Natural killer cell treated with Interleukin-12 subunit alpha and Interleukin-12 subunit beta and Interleukin-15 and Interleukin-18, amount 100 ng/mL, for 72 hours (primary cell): ENCODE measurements at regions not wholly inside any gene's neighbourhood (a gene's known extent, or its start where the extent isn't known, plus 50 kb on each side); places are given as distances from the start of the nearest gene placed in this dataset.

Experiments
- ATAC-seq, 2 donors: fragments of 150-1000 bp; cut with Tn5 transposase in 1 of 2; sonication (Bioruptor Pico), chemical (Tn5 transposase) in 1 of 2; 2 replicates each; pipeline ENCODE4 v1.10.0; 2021
- DNase-seq: peaks from one replicate; pipeline ENCODE4 v3.0.0; 2022; ENCODE audit warnings: low spot score
- H3K27ac Mint-ChIP-seq, 2 donors: 1 replicate in 1 of 2; 2 replicates in 1 of 2; pipeline ENCODE4 v1.8.0; 2022; ENCODE audit warnings: mixed read lengths in 2 of 2, mild to moderate bottlenecking in 1 of 2, moderate library complexity in 1 of 2
- H3K27me3 Mint-ChIP-seq, 2 donors: 1 replicate in 1 of 2; 2 replicates in 1 of 2; pipeline ENCODE4 v1.8.0; 2022; ENCODE audit warnings: mixed read lengths in 2 of 2
- H3K36me3 Mint-ChIP-seq: one replicate; pipeline ENCODE4 v1.8.0; 2022; ENCODE audit warnings: mixed read lengths
- H3K4me1 Mint-ChIP-seq, 2 donors: 1 replicate in 1 of 2; 2 replicates in 1 of 2; pipeline ENCODE4 v1.8.0; 2022; ENCODE audit warnings: low read depth in 2 of 2, mixed read lengths in 2 of 2, mild to moderate bottlenecking in 1 of 2
- H3K4me3 Mint-ChIP-seq: one replicate; pipeline ENCODE4 v1.8.0; 2022; ENCODE audit warnings: mixed read lengths
- H3K9me3 Mint-ChIP-seq: 2 replicates; pipeline ENCODE4 v1.8.0; 2022; ENCODE audit warnings: mixed read lengths

- H3K4me3 Mint-ChIP-seq = no peak overlapping the region
Observed at GRCh38 chr15:53437366-53437765, 322.1 kb downstream of the WDR72 start.

GRCh38 chr15:53434174-53434678, 325.2 kb downstream of the WDR72 start:
- Mint-ChIP-seq H3K4me1 (no peaks in the 10 kb centered on the region), H3K9me3 (peaks cover 4% of the 10 kb centered on the region), H3K36me3 (no peaks in the 10 kb centered on the region), H3K4me3 (no peak overlapping the region), H3K27me3 (no peaks in the 10 kb centered on the region), H3K27ac (no peak overlapping the region)
- no peak for ATAC-seq
- no peak for DNase-seq

More at GRCh38 chr15:53437366-53437765, 322.1 kb downstream of the WDR72 start:
- ATAC-seq (peak in 1 of 2 donors; percentile 55), DNase-seq (no peak)
- no peaks in the 10 kb centered on the region for H3K36me3 Mint-ChIP-seq
- H3K4me1 Mint-ChIP-seq = no peaks in the 10 kb centered on the region
- no peaks in the 10 kb centered on the region for H3K27me3 Mint-ChIP-seq
- no peak overlapping the region for H3K27ac Mint-ChIP-seq
- no peaks in the 10 kb centered on the region for H3K9me3 Mint-ChIP-seq

GRCh38 chr15:53416219-53416940, 343.1 kb downstream of the WDR72 start:
- ATAC-seq (no peak), DNase-seq (no peak)
- H3K9me3 Mint-ChIP-seq = peaks cover 19% of the 10 kb centered on the region
- H3K4me1 Mint-ChIP-seq = no peaks in the 10 kb centered on the region
- H3K36me3 Mint-ChIP-seq = no peaks in the 10 kb centered on the region
- H3K27me3 Mint-ChIP-seq = no peaks in the 10 kb centered on the region
- no peak overlapping the region for H3K27ac Mint-ChIP-seq
- H3K4me3 Mint-ChIP-seq = no peak overlapping the region

DNA sequence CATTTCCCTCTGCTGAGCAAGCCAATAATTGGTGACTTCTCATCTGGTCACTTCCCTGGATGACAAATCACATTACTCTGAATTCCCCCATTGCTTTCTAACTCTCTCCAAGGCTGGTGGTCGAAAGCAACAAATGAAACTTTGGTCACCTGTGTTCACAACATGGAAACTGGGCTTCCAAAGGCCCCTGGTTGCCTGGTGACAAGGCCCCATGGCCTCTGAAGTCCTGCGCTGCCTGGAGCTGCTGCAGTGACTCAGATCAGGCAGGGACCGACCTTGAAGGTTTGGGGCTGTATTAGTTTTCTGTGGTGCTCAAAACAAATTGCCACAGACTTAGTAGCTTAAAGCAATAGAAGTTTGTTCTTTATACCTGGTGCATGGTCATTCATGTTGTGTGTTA, 345.3 kb downstream of the WDR72 start:
- Mint-ChIP-seq H3K27me3 (no peaks in the 10 kb centered on the region), H3K4me1 (no peaks in the 10 kb centered on the region), H3K36me3 (no peaks in the 10 kb centered on the region), H3K9me3 (peaks cover 18% of the 10 kb centered on the region), H3K27ac (no peak overlapping the region), H3K4me3 (no peak overlapping the region)
- DNase-seq (no peak), ATAC-seq (no peak)

DNA sequence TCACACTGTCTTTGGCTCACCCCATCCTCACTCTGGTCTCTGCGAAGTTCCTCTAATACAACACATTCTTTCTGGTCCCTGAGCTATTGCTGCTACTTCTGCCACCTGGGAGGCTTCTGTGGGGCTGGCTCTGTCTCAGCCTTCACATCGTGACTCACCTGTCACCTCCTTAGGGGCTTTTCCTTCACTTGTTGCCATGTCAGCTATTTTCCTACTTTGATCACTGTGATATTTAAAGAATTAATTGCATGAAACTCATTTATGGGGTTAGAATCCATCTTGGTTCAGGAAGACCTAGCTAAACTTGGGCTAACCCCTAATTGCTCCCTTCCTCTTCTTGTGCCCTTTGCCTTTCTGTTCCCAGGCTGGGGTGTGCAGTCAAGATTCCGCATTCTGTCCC, 346.9 kb downstream of the WDR72 start:
- H3K27me3 Mint-ChIP-seq = no peaks in the 10 kb centered on the region
- no peaks in the 10 kb centered on the region for H3K36me3 Mint-ChIP-seq
- H3K4me1 Mint-ChIP-seq = no peaks in the 10 kb centered on the region
- no peak overlapping the region for H3K27ac Mint-ChIP-seq
- DNase-seq (no peak), ATAC-seq (no peak)
- no peak overlapping the region for H3K4me3 Mint-ChIP-seq
- H3K9me3 Mint-ChIP-seq = peaks cover 12% of the 10 kb centered on the region

GRCh38 chr15:53404930-53405493, 354.5 kb downstream of the WDR72 start:
- ATAC-seq (no peak), DNase-seq (no peak)
- Mint-ChIP-seq H3K4me1 (no peaks in the 10 kb centered on the region), H3K9me3 (peaks cover 4% of the 10 kb centered on the region), H3K27me3 (no peaks in the 10 kb centered on the region), H3K36me3 (no peaks in the 10 kb centered on the region), H3K27ac (no peak overlapping the region), H3K4me3 (no peak overlapping the region)

GRCh38 chr15:53401503-53401902, 358.0 kb downstream of the WDR72 start:
- DNase-seq (no peak), ATAC-seq (no peak)
- Mint-ChIP-seq H3K9me3 (no peaks in the 10 kb centered on the region), H3K4me3 (no peak overlapping the region), H3K36me3 (no peaks in the 10 kb centered on the region), H3K27me3 (no peaks in the 10 kb centered on the region), H3K27ac (no peak overlapping the region), H3K4me1 (no peaks in the 10 kb centered on the region)

- Mint-ChIP-seq H3K27ac (no peak overlapping the region), H3K4me3 (no peak overlapping the region), H3K4me1 (no peaks in the 10 kb centered on the region), H3K27me3 (no peaks in the 10 kb centered on the region), H3K36me3 (no peaks in the 10 kb centered on the region), H3K9me3 (no peaks in the 10 kb centered on the region)
- no peak for ATAC-seq
- DNase-seq = no peak
Observed at GRCh38 chr15:53400986-53401385, 358.5 kb downstream of the WDR72 start.

DNA sequence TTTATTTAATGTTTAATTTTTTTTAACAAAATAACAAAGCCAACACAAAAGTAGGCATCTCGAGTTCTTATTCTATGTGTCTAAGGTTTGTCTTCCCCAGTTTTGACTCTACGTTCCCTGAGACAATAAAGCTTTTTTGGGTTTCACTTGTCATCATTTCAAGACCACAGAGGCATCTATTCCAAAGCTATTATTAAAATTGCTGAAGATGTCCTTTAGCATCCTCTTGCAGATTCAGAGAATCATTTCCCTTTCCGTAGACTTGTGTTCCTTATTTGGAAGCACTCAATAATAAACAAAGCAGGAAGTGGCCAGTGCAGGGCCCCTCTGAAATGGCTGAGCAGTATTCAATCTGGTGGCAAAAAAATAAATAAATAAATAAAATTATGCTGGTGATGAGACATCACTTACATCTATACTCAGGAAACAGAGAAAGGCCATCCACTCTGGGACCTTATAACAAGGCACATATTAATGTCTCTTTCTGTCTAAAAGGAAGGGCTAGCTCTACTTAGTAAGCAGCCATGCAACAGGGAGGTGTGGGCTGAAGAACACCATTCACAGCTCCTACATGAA, 362.3 kb downstream of the WDR72 start:
- no peak for DNase-seq

GRCh38 chr15:53395871-53396270, 363.6 kb downstream of the WDR72 start:
- no peak overlapping the region for H3K4me3 Mint-ChIP-seq
- H3K9me3 Mint-ChIP-seq = no peaks in the 10 kb centered on the region
- H3K4me1 Mint-ChIP-seq = no peaks in the 10 kb centered on the region
- H3K36me3 Mint-ChIP-seq = no peaks in the 10 kb centered on the region
- no peaks in the 10 kb centered on the region for H3K27me3 Mint-ChIP-seq
- ATAC-seq = no peak
- DNase-seq = no peak
- no peak overlapping the region for H3K27ac Mint-ChIP-seq

More for the DNA sequence above, 362.3 kb downstream of the WDR72 start:
- no peak overlapping the region for H3K4me3 Mint-ChIP-seq
- no peaks in the 10 kb centered on the region for H3K4me1 Mint-ChIP-seq
- no peaks in the 10 kb centered on the region for H3K36me3 Mint-ChIP-seq
- H3K27me3 Mint-ChIP-seq = no peaks in the 10 kb centered on the region
- no peak for ATAC-seq
- H3K27ac Mint-ChIP-seq = no peak overlapping the region
- H3K9me3 Mint-ChIP-seq = no peaks in the 10 kb centered on the region

GRCh38 chr15:53390549-53390948, 368.9 kb downstream of the WDR72 start:
- no peaks in the 10 kb centered on the region for H3K36me3 Mint-ChIP-seq

DNA sequence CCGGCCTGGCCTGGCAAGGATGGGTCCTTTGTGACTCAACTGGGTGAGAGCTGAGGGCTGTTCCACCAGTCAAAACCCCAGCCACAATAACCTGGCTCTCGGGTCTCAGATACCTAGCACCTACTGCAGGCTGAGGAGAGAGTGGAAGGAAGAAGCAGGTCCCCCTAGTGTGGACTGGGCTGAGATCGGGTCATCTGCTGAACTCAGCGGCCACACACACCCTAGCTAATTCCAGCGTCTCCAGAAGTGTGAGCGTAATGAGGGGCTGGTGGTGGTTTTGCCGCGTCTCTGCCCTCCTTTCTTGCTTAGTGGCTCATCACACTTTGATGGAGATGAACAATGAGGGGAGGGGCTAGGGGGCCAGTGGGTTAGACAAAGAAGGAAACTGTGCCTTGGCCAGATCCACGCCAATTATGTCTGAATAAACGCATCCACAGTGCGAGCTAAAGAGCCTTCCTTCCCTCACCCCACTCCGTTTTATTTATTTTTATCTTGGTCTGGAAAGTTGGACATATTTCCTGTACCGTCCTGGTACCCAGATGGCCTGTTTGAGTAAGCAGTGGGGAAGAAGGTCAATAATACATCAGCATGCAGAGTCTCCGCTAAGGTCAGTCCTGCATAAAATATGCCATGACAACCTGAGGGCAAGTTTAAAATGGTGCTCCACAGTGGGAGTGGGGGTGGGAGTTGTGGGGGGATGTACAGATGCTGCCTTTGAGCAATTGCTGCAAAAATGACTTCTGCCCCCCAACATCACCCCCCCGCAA, 370.0 kb downstream of the WDR72 start:
- Mint-ChIP-seq H3K4me1 (no peaks in the 10 kb centered on the region), H3K9me3 (peaks cover 8% of the 10 kb centered on the region), H3K27ac (no peak overlapping the region), H3K27me3 (no peaks in the 10 kb centered on the region), H3K4me3 (no peak overlapping the region), H3K36me3 (no peaks in the 10 kb centered on the region)
- no peak for DNase-seq
- no peak for ATAC-seq

More at GRCh38 chr15:53390549-53390948, 368.9 kb downstream of the WDR72 start:
- H3K4me1 Mint-ChIP-seq = no peaks in the 10 kb centered on the region
- H3K4me3 Mint-ChIP-seq = no peak overlapping the region
- ATAC-seq (no peak), DNase-seq (no peak)
- H3K27ac Mint-ChIP-seq = no peak overlapping the region
- H3K9me3 Mint-ChIP-seq = peaks cover 3% of the 10 kb centered on the region
- no peaks in the 10 kb centered on the region for H3K27me3 Mint-ChIP-seq

- H3K9me3 Mint-ChIP-seq = peaks cover 12% of the 10 kb centered on the region
- H3K27me3 Mint-ChIP-seq = no peaks in the 10 kb centered on the region
- DNase-seq (no peak), ATAC-seq (no peak)
- H3K4me1 Mint-ChIP-seq = no peaks in the 10 kb centered on the region
- H3K4me3 Mint-ChIP-seq = no peak overlapping the region
- H3K27ac Mint-ChIP-seq = no peak overlapping the region
- H3K36me3 Mint-ChIP-seq = no peaks in the 10 kb centered on the region
Observed at GRCh38 chr15:53384417-53384816, 375.0 kb downstream of the WDR72 start.
